Endothelial cell (in vitro differentiated cells): ENCODE measurements at regions not wholly inside any gene's neighbourhood (a gene's known extent, or its start where the extent isn't known, plus 50 kb on each side); places are given as distances from the start of the nearest gene placed in this dataset.
A peak's percentile ranks its signal among the peaks of the same experiment; 100 is the strongest.
"Not testable (repeated sequence)": the region's sequence is repeated elsewhere in the genome, so short reads cannot be mapped to it uniquely, and the experiment has no call there.

Experiments used
- DNase-seq: peaks from one replicate; pipeline ENCODE4 v3.0.0; 2021; ENCODE audit warnings: low spot score
- H3K27ac Mint-ChIP-seq: one replicate; pipeline ENCODE4 v1.8.0; 2021; ENCODE audit warnings: mixed read lengths, inconsistent platforms; ENCODE audit not compliant: unreplicated experiment
- H3K27me3 Mint-ChIP-seq: one replicate; pipeline ENCODE4 v1.8.0; 2021; ENCODE audit warnings: mild to moderate bottlenecking, moderate library complexity, mixed read lengths, inconsistent platforms; ENCODE audit not compliant: unreplicated experiment
- H3K36me3 Mint-ChIP-seq: one replicate; pipeline ENCODE4 v1.8.0; 2021; ENCODE audit warnings: mild to moderate bottlenecking, low read depth, mixed read lengths, inconsistent platforms; ENCODE audit not compliant: unreplicated experiment
- H3K4me1 Mint-ChIP-seq: one replicate; pipeline ENCODE4 v1.8.0; 2021; ENCODE audit warnings: mild to moderate bottlenecking, mixed read lengths, inconsistent platforms; ENCODE audit not compliant: unreplicated experiment
- H3K4me3 Mint-ChIP-seq: one replicate; pipeline ENCODE4 v1.8.0; 2021; ENCODE audit warnings: mild to moderate bottlenecking, mixed read lengths, inconsistent platforms; ENCODE audit not compliant: unreplicated experiment
- H3K9me3 Mint-ChIP-seq: one replicate; pipeline ENCODE4 v1.8.0; 2021; ENCODE audit warnings: mixed read lengths, inconsistent platforms; ENCODE audit not compliant: unreplicated experiment
- TF ChIP-seq, protein P1 (sequence below): fragments of 200-600 bp; sonication (generic); IDR thresholded peaks from one replicate; pipeline ENCODE4 v1.5.0; 2021; ENCODE audit warnings: antibody characterized with exemption; ENCODE audit not compliant: unreplicated experiment

DNA sequence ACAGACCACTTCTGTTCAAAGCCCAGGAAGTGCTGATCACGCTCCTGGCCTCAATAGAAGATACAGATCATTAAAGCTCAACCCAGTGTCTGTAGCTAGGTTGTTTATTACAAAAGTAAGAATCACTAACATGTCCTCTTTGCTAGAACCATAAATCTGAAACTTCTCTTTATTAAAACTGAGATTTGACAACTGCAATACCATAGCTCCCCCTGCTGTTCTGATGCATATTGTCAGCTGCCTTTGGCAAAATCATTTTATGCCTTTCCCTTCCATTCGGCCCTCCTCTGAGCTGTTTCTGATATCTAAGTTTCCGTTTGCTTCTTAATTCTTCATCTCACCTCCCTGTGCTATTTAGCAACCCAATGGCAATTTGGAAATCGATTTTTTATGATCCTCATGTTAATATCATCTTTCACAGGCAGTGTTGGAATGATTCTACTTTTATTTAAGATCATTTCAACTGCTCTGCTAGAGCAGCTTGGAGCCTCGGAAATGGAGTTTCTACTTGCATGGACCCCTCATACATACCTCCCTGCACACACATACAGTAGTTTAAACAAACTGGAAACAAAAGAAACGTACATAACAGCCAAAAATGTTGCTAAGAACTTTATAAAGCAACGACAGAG lies 998.8 kb downstream of the MAT2B start:
- Mint-ChIP-seq H3K27me3 (peaks cover 2% of the 10 kb centered on the region), H3K4me3 (no peak overlapping the region), H3K27ac (no peak overlapping the region), H3K4me1 (peaks cover 4% of the 10 kb centered on the region), H3K36me3 (no peaks in the 10 kb centered on the region), H3K9me3 (no peaks in the 10 kb centered on the region)
- TF ChIP-seq, protein P1, sequence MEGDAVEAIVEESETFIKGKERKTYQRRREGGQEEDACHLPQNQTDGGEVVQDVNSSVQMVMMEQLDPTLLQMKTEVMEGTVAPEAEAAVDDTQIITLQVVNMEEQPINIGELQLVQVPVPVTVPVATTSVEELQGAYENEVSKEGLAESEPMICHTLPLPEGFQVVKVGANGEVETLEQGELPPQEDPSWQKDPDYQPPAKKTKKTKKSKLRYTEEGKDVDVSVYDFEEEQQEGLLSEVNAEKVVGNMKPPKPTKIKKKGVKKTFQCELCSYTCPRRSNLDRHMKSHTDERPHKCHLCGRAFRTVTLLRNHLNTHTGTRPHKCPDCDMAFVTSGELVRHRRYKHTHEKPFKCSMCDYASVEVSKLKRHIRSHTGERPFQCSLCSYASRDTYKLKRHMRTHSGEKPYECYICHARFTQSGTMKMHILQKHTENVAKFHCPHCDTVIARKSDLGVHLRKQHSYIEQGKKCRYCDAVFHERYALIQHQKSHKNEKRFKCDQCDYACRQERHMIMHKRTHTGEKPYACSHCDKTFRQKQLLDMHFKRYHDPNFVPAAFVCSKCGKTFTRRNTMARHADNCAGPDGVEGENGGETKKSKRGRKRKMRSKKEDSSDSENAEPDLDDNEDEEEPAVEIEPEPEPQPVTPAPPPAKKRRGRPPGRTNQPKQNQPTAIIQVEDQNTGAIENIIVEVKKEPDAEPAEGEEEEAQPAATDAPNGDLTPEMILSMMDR: peak; percentile 87
- peak; percentile 55 for DNase-seq

DNA sequence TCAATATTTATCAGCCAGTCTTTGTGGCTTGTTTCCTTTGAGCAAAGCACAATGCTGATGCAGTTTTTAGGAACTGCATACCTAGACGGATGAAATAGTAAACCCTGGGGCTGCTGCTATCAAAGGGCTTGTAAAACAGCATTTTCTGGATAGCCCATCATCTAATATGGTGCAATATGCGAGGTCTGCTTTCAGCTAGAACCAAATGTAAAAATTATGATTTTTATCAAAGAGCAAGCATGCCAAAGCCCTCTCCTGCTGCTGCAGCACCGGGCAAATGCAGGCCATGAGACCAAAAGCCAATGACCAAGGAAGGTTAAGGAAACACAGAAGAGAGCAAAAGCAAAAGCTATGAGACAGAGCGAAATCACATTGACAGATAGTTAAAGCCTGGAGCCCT lies 1000.4 kb downstream of the MAT2B start:
- no peak overlapping the region for H3K27ac Mint-ChIP-seq
- no peaks in the 10 kb centered on the region for H3K36me3 Mint-ChIP-seq
- no peaks in the 10 kb centered on the region for H3K9me3 Mint-ChIP-seq
- no peaks in the 10 kb centered on the region for H3K4me1 Mint-ChIP-seq
- TF ChIP-seq, protein P1: no peak
- DNase-seq: no peak
- H3K27me3 Mint-ChIP-seq: peaks cover 2% of the 10 kb centered on the region
- no peak overlapping the region for H3K4me3 Mint-ChIP-seq

DNA sequence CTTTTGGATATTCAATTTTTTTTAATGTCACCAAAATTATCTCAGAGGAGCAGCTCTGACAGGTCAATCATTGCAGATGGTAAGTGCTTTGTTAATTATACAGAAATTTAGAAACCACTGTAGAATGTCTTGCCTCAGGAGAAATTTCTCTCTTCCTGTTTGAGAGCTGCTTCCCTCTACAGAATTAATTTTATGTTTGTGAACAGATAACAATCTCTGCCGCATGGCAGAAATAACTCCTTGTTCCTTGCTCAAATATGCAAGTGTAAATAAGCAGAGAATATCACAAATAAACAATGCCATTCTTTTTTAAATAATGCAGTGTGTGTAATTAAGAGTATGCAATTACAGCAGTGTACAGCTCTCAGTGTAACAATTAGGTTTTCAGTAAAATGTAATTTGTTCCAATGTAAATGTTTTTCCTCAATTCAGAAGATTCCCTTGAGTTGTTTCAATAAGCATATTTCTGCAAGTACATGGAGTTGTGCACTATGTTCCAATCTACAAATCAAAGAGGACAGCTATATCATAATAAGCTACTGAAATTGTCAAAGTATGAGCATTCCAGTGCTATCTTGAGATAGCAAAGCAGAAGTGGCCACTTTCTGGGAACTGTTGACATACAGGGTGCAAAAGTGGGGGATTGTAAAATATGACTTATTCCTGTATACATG lies 1012.8 kb downstream of the MAT2B start:
- Mint-ChIP-seq H3K4me3 (no peak overlapping the region), H3K27ac (no peak overlapping the region), H3K4me1 (no peaks in the 10 kb centered on the region), H3K9me3 (no peaks in the 10 kb centered on the region), H3K27me3 (no peaks in the 10 kb centered on the region), H3K36me3 (no peaks in the 10 kb centered on the region)
- TF ChIP-seq, protein P1: no peak
- no peak for DNase-seq

DNA sequence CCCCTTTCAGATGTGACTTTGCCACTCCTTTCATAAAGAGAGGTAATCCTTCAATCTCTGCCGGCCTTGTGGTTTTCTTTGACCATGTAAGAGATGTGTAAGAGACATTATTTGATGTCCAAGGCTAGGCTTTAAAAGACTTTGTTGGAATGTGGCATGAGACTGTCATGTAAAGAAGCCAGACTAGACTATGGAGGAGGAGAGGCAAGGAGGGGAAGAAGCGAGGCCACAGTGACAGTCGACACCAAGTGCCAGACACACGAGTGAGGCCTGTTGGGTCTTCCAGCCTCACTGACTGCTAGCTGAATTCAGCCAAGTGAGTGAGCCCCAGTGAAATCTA lies 1013.3 kb downstream of the MAT2B start:
- H3K4me1 Mint-ChIP-seq: no peaks in the 10 kb centered on the region
- no peaks in the 10 kb centered on the region for H3K27me3 Mint-ChIP-seq
- H3K4me3 Mint-ChIP-seq: no peak overlapping the region
- TF ChIP-seq, protein P1: no peak
- H3K27ac Mint-ChIP-seq: no peak overlapping the region
- no peaks in the 10 kb centered on the region for H3K9me3 Mint-ChIP-seq
- DNase-seq: no peak
- no peaks in the 10 kb centered on the region for H3K36me3 Mint-ChIP-seq

DNA sequence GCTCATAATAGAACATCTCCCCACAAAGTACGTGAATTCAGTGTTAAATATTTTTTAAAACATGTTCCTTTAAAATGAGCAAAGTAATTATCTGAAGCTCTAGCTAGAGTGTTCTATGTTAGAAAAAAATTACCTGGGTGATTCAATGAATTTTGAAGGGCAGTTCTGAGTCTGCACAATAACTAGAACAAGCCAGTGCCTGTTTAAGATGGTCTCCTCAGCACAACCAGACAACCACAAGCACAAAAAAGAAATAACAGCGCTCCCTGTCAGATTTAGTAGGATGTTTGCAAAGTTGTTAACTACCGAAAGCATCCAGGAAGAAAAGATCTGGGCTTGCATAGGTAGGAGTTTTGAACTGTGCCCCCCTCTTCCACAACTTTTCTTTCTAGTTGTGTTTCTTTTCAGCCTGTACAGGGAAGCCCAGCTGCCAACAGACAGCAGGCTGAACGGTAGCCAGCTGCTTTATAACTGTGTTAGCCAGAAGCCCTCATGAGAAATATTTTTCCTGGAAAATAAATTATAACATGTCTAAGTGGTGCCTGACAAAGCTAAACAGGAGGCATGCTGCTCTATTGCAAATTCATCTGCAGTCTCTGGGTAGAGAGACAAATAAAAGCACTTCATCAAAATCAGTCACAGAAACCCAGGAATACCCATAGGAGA lies 1026.9 kb downstream of the MAT2B start:
- H3K9me3 Mint-ChIP-seq: no peaks in the 10 kb centered on the region
- no peak overlapping the region for H3K4me3 Mint-ChIP-seq
- no peak for DNase-seq
- no peaks in the 10 kb centered on the region for H3K36me3 Mint-ChIP-seq
- H3K4me1 Mint-ChIP-seq: no peaks in the 10 kb centered on the region
- H3K27ac Mint-ChIP-seq: no peak overlapping the region
- TF ChIP-seq, protein P1: no peak
- H3K27me3 Mint-ChIP-seq: no peaks in the 10 kb centered on the region

DNA sequence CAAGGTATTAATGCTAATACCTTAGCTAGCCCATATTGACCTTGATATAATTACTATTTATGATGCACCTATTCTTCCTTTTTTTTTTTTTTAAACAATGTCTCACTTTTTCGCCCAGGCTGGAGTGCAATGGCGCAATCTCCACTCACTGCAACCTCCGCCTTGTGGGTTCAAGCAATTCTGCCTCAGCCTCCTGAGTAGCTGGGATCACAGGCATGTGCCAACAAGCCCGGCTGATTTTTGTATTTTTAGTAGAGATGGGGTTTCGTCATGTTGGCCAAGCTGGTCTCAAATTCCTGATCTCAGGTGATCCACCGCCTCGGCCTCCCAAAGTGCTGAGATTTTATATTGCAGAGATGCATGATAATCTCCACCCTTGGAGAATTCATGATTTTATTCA lies 1028.0 kb downstream of the MAT2B start:
- not testable (repeated sequence) for H3K4me3 Mint-ChIP-seq, H3K4me1 Mint-ChIP-seq, H3K36me3 Mint-ChIP-seq, DNase-seq, H3K9me3 Mint-ChIP-seq, H3K27ac Mint-ChIP-seq, H3K27me3 Mint-ChIP-seq
